ENCODE measurements at regions not wholly inside any gene's neighbourhood (a gene's known extent, or its start where the extent isn't known, plus 50 kb on each side); places are given as distances from the start of the nearest gene placed in this dataset.

GRCh38 chr3:74301056-74301455 is 313.4 kb downstream of the CNTN3 start:
- no peak for TF ChIP-seq CTCF (IDR thresholded peaks at IDR 0.05)
- TF ChIP-seq HMGXB4 (CRISPR knock-in tag; IDR thresholded peaks at IDR 0.05; ENCODE audit: borderline replicate concordance): no peak
- no peak for TF ChIP-seq NR3C1 (IDR thresholded peaks at IDR 0.05)
- no peak for TF ChIP-seq NFE2L2 (conservative IDR thresholded peaks at IDR 0.05; ENCODE audit: low read length)
- no peak for TF ChIP-seq JUNB (IDR thresholded peaks at IDR 0.05)
- TF ChIP-seq CHD4 (IDR thresholded peaks at IDR 0.05; ENCODE audit: borderline replicate concordance): no peak
- no peak for TF ChIP-seq CHD2 (IDR thresholded peaks at IDR 0.05; ENCODE audit: low read length, partially characterized antibody)
- TF ChIP-seq EP300 (IDR thresholded peaks at IDR 0.05): no peak
- no peak for TF ChIP-seq RCOR1 (IDR thresholded peaks at IDR 0.05; ENCODE audit: low read depth, low read length)
- TF ChIP-seq CEBPB (IDR thresholded peaks at IDR 0.05): no peak
- no peak for TF ChIP-seq SMC3 (IDR thresholded peaks at IDR 0.05)
- TF ChIP-seq BHLHE40 (IDR thresholded peaks at IDR 0.05; ENCODE audit: low read depth, low read length): no peak
